ENCODE measurements at regions not wholly inside any gene's neighbourhood (a gene's known extent, or its start where the extent isn't known, plus 50 kb on each side); places are given as distances from the start of the nearest gene placed in this dataset.

DNA sequence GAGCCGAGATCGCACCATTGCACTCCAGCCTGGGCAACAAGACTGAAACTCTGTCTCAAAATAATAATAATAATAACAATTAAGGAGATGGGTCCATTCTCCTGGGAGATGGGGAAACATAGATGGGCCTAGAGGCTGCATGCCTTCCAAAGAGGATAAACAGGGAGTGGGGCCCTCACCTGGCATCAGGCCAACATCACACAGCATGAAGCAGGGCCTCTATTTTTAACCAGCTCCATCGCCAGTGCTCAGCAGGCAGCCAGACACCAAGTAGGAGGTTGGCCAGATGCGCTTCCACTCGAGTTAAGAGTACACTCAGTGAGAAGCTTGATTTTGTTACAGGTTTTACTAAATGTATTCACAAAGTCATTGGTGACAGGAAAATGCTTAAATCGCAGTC, 352.0 kb downstream of the RRAGC start:
- H3K36me3 ChIP-seq: no peaks in the 10 kb centered on the region
- peaks cover 16% of the 10 kb centered on the region for H3K4me1 Mint-ChIP-seq
- H4K20me1 ChIP-seq (ENCODE audit: low read depth): no peaks in the 10 kb centered on the region
- H3K9me3 ChIP-seq (ENCODE audit: low read depth): no peaks in the 10 kb centered on the region
- H3K4me1 ChIP-seq: peaks cover 17% of the 10 kb centered on the region
- H3K36me3 Mint-ChIP-seq: no peaks in the 10 kb centered on the region
- no peaks in the 10 kb centered on the region for H3K9me3 Mint-ChIP-seq
- no peaks in the 10 kb centered on the region for H3F3A ChIP-seq (ENCODE audit: low read depth)
- no peak for DNase-seq (ENCODE audit: low spot score)
- H3K4me3 ChIP-seq: no peak overlapping the region
- H3K27me3 ChIP-seq: no peaks in the 10 kb centered on the region
- H3K27ac Mint-ChIP-seq: no peak overlapping the region
- H3K4me3 Mint-ChIP-seq: no peak overlapping the region
- no peak overlapping the region for H3K4me2 ChIP-seq
- H3K9ac ChIP-seq: no peak overlapping the region
- H3K27me3 Mint-ChIP-seq (ENCODE audit: insufficient read depth, low read depth): peaks cover 2% of the 10 kb centered on the region
- no peak overlapping the region for H3K27ac ChIP-seq
- H2AFZ ChIP-seq (replicated peaks): no peak overlapping the region
- no peaks in the 10 kb centered on the region for H3K79me2 ChIP-seq (ENCODE audit: low read depth)
- TF ChIP-seq EZH2 (IDR thresholded peaks at IDR 0.05): no peak
- TF ChIP-seq, protein P1, sequence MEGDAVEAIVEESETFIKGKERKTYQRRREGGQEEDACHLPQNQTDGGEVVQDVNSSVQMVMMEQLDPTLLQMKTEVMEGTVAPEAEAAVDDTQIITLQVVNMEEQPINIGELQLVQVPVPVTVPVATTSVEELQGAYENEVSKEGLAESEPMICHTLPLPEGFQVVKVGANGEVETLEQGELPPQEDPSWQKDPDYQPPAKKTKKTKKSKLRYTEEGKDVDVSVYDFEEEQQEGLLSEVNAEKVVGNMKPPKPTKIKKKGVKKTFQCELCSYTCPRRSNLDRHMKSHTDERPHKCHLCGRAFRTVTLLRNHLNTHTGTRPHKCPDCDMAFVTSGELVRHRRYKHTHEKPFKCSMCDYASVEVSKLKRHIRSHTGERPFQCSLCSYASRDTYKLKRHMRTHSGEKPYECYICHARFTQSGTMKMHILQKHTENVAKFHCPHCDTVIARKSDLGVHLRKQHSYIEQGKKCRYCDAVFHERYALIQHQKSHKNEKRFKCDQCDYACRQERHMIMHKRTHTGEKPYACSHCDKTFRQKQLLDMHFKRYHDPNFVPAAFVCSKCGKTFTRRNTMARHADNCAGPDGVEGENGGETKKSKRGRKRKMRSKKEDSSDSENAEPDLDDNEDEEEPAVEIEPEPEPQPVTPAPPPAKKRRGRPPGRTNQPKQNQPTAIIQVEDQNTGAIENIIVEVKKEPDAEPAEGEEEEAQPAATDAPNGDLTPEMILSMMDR (IDR thresholded peaks at IDR 0.05): no peak
- TF ChIP-seq EZH2phosphoT487 (IDR thresholded peaks at IDR 0.05): no peak

DNA sequence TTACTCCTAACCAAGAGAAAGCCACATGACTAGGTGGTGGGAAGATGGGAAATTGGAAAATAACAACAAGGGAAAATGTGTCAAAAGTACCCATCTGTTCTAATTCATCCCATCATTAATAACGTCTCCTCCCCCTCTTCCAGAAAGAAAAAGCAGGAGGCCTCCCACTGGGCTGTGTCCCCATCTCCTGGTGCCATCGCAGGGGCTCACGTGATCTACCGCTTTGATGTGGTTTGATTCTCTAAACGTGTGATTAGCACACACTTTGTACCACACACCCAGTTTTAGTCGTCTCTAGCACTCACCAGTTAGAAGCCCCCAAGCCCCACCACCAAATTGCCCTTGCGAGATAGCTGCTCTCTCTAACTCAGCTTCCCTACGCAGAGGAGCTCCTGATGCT, 353.6 kb downstream of the RRAGC start:
- Histone ChIP-seq H3K79me2 (ENCODE audit: low read depth) (no peaks in the 10 kb centered on the region), H3K9ac (no peak overlapping the region), H4K20me1 (ENCODE audit: low read depth) (no peaks in the 10 kb centered on the region), H3F3A (ENCODE audit: low read depth) (no peaks in the 10 kb centered on the region), H3K9me3 (ENCODE audit: low read depth) (no peaks in the 10 kb centered on the region), H3K27me3 (no peaks in the 10 kb centered on the region), H3K4me3 (no peak overlapping the region), H3K36me3 (no peaks in the 10 kb centered on the region), H3K4me1 (peaks cover 21% of the 10 kb centered on the region), H3K27ac (no peak overlapping the region), H3K4me2 (no peak overlapping the region), H2AFZ (replicated peaks) (no peak overlapping the region)
- Mint-ChIP-seq H3K36me3 (no peaks in the 10 kb centered on the region), H3K4me3 (no peak overlapping the region), H3K9me3 (no peaks in the 10 kb centered on the region), H3K27ac (peak overlapping the region; percentile 50), H3K4me1 (peaks cover 16% of the 10 kb centered on the region), H3K27me3 (ENCODE audit: insufficient read depth, low read depth) (peaks cover 6% of the 10 kb centered on the region)
- DNase-seq (ENCODE audit: low spot score): no peak
- TF ChIP-seq EZH2phosphoT487 (IDR thresholded peaks at IDR 0.05) (no peak), EZH2 (IDR thresholded peaks at IDR 0.05) (no peak)
- TF ChIP-seq, protein P1 (IDR thresholded peaks at IDR 0.05): no peak

DNA sequence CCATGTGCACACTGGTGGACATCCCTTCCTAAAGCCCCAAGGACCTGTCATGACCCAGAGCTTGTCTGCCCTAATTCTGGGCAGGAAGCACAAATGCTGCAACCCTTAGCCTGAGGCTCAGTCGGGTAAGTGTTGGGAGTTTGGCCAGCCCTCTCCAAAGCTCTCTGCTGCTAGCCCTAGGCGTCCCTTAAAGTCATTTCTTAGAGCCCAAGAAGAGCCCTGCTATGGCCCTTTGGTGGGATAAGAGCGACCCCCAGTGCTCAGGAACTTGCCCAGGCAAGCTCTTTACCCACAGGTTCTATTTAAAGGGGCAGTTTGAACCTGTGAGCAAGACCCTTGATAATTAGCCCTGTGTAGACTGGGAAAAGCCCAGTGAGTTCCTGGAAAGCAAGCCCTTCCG, 356.8 kb downstream of the RRAGC start:
- Mint-ChIP-seq H3K27ac (no peak overlapping the region), H3K36me3 (no peaks in the 10 kb centered on the region), H3K4me3 (no peak overlapping the region), H3K4me1 (peaks cover 26% of the 10 kb centered on the region), H3K27me3 (ENCODE audit: insufficient read depth, low read depth) (peaks cover 6% of the 10 kb centered on the region), H3K9me3 (no peaks in the 10 kb centered on the region)
- DNase-seq (ENCODE audit: low spot score): peak; percentile 91
- Histone ChIP-seq H3K79me2 (ENCODE audit: low read depth) (no peaks in the 10 kb centered on the region), H3K4me1 (peaks cover 22% of the 10 kb centered on the region), H3K9ac (no peak overlapping the region), H3K4me3 (no peak overlapping the region), H3F3A (ENCODE audit: low read depth) (peaks cover 7% of the 10 kb centered on the region), H3K27ac (no peak overlapping the region), H3K36me3 (no peaks in the 10 kb centered on the region), H4K20me1 (ENCODE audit: low read depth) (no peaks in the 10 kb centered on the region), H3K4me2 (no peak overlapping the region), H3K9me3 (ENCODE audit: low read depth) (no peaks in the 10 kb centered on the region), H3K27me3 (no peaks in the 10 kb centered on the region), H2AFZ (replicated peaks) (peak overlapping the region; percentile 60)
- TF ChIP-seq, protein P1 (IDR thresholded peaks at IDR 0.05): peak; percentile 92
- no peak for TF ChIP-seq EZH2 (IDR thresholded peaks at IDR 0.05)
